GM21390 (cell line): ENCODE measurements at regions not wholly inside any gene's neighbourhood (a gene's known extent, or its start where the extent isn't known, plus 50 kb on each side); places are given as distances from the start of the nearest gene placed in this dataset.

Source experiments
- ATAC-seq: cut with Tn5 transposase; IDR thresholded peaks from one replicate; pipeline ENCODE4 v1.9.1; 2021; ENCODE audit not compliant: unreplicated experiment

DNA sequence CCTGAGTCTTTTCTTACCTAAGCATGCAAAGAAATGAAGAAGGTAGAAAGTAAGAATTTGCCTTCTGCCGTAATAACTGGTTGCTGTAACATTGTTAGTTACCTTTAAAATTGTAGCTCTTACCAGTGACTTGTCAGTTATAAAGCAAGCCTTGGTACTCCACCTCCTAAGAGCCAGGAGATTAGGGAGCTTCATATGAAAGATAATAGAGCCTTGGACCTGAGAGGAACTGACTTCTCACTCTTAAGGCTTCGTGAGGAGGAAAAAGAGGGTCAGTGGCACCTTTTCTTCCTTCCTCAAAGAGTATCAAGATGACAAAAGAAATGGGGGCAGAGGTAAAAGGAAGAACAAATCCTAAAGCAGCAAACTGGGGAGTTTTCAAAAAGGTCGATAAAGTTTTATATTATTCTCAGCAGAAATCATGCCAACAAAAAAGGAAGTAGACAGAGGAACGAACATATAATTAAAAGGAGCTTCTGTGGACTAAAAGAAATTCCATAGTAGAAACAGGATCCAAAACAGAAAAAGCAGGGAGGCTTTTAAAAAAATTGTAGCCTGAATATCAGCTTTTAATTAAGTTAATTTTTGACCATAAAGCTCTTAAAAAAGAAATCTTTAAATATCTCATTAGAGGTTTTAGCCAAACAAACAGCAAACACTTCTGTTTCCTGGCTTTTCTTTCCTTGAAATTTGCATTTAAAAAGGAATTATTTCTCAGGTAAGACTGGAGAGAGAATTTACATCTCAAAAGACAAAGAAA lies 847.1 kb upstream of the ALCAM start:
- no peak for ATAC-seq

DNA sequence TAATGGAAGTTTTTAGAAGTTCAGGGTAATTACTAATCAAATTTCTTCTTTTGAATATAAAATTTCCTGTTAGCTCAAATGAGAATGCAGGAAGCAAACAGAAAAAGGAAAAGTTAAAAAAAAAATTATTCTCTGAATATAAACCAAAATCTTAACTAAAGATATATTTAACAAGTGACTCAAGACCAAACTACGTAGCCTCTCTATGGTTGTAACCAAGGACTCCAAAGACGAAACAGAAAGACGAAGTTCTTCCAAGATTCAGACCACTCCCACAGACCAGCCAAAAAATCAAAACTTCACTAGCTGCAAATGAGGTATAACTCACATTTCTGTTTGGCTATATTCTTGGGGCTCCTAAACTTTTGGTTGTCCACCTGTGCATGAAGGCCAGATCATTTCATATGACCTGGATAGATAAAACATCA lies 846.5 kb upstream of the ALCAM start:
- ATAC-seq = peak; percentile 43

DNA sequence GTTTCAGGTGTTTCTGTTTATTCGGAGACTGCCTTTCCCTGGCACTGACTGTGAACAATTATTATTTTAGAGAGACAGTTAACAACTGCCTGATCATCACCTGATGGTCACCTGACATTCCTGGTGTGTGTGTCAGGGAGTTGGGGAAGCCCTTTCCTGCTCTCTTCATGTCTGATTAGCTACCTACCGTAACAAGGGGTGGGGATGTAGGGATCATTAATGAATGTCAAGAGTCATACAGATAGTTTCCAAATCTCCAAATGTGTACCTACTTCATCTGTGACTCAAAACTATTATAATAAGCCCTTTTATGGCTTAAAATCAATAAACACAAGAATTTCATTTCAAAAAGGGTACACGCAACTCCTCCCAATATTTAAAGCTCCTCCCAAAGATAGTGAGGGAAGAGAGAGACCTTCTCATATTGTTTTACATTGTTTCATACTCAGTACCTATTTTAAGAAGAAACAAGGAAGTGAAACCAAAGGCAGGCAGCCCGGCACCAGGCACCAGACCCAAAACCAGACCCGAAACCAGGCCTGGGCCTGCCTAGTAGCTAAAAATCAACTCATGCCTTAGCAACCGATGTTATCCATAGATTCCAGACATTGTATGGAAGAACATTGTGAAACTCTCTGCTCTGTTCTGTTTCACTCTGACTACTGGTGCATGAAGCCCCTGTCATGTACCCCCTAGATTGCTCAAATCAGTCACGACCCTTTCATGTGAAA lies 844.9 kb upstream of the ALCAM start:
- ATAC-seq = peak; percentile 45

DNA sequence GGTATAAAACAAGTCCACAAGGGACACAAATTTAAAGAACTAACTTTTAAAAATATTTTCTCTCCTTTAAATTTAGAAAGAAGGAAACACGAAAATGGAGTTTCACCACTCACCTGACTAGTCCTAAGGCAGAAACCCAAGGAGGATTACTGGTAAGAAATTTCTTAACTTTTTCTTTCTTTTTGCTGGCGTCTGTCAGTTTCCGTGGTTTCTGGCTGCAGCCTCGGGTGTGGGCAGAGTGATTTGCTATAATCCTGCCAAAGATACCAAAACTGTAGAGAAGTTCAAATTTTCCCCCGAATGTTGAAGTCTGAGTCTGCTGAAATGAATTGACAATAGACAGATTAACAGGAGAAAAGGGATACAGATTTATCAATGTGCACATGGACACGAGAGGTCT lies 843.6 kb upstream of the ALCAM start:
- peak; percentile 25 for ATAC-seq

DNA sequence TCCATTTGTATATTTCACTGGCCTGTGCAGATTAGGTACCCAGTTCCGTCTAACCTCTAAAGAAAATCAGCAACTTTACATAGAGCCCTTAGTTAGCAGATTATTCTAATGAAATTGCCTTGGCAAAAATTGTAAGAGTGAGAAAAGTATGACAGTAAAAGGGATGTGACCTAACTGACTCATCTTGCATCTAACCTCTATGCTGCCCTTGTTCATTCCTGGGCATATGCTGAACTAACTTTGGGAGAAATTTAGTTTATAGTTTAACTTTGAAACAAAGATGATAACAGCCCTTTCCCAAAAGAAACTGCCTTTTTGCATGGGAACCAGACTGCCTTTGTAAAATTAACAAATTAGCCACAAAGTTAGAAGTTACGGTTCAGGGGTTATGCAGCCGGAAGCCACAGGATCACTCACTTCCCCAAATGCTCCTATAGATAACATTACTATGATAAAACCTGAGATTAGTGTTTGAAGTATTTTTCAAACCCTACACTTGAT lies 839.8 kb upstream of the ALCAM start:
- peak; percentile 77 for ATAC-seq

DNA sequence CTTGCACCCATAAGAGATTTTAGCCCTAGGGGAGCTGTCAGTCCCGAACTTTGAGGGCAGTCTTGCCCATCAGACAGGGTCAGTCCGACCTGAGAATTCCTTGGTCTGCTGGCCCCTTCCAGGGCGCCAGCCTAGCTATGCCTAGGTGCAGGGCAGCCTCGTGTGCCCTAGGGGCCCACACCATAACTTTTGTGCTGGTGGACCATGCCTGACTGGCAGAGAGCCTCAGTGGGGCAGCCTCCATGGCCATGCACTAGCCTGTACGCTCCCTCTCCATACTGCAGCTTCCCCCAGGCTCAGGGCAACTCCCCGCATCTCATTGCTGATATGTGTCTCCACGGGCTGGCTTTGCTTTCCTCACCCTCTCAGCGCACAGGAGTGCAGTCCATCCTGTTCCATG lies 835.8 kb upstream of the ALCAM start:
- no peak for ATAC-seq

DNA sequence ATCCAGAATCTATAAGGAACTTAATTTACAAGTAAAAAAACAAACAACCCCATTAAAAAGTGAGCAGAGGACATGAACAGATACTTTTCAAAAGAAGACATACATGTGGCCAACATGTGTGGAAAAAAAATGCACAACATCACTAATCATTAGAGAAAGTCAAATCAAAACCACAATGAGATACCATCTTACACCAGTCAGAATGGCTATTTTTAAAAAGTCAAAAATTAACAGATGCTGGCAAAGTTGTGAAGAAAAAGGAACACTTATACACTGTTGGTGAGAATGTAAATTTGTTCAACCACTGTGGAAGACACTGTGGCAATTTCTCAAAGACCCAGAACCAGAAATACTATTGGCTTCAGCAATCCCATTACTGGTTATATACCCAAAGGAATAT lies 830.0 kb upstream of the ALCAM start:
- ATAC-seq = no peak

DNA sequence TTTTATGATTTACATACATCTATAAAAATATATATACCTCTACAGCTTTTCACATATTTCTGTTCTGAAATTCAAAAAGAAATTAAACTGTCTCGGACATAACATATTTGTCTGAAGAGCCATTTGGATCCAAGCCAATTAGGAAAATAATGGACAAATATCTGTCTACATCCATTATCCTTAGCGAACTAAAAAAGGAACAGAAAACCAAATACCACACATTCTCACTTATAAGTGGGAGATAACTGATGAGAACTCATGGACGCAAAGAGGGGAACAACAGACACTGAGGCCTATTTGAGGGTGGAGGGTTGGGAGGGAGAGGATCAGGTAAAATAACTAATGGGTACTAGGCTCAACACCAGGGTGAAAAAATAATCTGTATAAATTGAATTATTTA lies 829.4 kb upstream of the ALCAM start:
- ATAC-seq = no peak

DNA sequence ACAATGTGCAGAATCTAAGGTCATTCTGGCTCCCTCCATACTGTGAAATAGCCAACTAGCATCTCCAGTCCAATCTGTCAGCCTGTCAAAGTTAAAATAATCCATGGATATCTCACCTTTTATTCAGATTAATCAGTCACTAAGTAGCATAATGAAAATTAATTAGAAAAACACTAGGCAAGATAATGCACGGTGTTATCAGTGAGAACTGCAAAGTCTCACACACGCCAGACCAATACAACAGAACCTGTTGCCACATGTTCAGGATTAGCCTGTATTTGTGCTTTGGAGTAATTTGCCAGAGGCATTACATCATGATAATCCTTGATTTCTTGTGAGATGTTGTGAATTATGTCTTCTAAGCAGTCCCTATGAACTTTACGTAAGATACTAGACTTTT lies 820.4 kb upstream of the ALCAM start:
- no peak for ATAC-seq

DNA sequence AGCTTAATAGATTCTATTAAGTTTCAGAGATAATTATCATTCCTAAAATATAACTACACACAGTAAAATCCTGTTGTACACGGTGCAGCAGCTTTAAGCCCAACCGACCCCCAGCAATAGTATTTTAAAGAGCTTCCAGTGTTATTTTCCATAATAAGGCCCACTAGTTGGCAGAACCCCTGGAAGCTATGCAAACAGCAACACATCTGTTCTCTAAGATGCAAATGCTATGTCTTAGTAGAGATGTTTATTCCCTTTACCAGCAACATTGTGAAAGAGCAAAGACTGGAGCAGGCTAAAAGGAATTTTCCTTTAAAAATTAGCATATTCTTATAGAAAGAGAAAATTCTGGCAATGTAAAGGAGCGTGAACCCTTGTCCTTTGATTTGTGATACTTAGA lies 819.7 kb upstream of the ALCAM start:
- no peak for ATAC-seq

DNA sequence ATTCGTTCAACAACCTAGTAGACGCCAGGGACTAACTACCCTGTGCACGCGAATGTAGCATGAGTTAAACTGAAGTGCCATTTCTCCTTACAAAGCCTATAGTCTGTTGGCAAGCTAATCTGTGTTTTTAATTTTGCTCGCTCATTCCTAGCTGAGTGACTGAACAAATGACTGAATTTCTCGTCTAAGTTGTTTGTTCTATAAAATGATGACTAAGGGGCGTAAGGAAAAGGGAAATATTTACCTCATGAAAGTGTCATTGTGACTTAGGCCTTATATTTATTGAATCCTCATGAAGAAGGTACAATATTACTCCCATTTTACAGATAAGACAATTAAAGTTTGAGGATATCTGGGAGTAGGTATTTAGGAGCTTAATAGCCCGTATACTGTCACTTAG lies 818.3 kb upstream of the ALCAM start:
- ATAC-seq = no peak

DNA sequence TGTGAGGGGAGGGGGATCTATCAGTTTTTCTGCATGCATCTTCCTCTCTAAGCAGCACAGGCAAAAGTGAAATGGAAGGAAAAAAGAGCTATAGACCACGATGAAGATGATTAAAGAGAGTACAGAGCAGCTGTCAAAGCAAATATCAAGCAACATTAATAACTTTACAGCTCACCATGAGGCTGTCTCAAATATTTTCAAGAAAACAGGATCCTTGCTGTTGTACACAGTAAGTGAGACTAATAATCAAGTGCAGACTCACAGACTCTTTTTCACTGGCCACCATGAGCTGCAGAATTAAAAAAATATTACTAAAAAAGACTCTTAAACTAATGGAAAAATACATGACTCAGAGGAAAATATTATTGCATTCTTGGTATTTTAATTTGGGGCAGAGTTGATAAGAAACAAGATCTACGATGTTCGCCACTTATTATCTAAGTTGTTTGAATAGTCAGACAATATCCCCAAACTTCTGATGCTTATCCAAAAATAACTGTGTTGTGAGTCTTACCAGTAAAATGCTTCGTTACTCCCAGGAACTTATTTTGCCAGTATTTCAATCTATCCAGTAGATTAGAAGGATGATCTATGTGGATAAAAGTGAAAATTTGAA lies 817.5 kb upstream of the ALCAM start:
- no peak for ATAC-seq

DNA sequence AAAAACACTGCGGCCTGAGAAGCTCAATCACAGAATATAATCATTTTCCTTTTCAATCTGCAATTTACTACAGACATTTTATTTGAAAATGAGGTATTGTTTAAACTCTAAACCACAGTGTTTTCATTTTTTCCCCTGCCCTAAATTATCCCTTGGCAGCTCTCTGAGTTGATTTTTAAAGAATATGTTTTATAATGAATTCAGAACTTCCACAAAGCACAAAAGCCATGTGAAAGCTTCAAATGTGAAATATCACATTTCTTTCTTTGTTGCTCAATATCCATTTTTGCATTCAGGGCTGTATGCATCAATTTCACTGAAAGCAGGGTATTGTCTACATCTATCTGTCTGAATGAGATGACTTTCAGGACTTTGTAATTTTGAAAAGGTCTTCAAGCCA lies 813.6 kb upstream of the ALCAM start:
- ATAC-seq = no peak

DNA sequence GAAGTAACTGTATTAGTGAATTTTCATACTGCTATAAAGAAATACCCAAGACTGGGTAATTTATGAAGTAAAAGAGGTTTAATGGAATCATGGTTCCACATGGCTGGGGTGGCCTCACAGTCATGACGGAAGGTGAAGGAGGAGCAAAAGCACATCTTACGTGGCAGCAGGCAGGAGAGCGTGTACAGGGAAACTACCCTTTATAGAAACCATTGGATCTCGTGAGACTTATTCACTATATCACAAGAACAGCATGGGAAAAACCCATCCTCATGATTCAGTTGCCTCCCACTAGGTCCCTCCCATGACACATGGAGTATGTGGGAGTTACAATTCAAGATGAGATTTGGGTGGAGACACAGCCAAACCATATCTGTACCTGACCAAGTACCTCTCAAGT lies 812.3 kb upstream of the ALCAM start:
- no peak for ATAC-seq

DNA sequence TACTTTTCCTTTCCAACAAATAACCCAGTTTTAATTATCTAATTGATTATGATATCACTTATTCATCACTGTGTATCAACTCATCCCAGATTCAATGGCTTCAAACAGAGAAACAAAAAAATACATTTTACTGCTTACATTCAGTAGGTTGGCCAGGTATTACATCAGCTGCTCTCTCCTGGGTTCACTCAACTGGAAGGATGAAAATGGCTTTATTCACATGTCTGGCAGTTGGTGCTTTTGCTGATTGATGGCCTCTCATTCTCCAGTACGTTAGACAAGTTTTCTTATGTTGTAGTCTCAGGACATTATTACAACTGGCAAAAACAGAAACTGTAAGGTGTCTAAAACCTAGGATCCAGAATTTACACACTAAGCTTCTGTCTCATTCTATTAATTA lies 811.0 kb upstream of the ALCAM start:
- no peak for ATAC-seq

DNA sequence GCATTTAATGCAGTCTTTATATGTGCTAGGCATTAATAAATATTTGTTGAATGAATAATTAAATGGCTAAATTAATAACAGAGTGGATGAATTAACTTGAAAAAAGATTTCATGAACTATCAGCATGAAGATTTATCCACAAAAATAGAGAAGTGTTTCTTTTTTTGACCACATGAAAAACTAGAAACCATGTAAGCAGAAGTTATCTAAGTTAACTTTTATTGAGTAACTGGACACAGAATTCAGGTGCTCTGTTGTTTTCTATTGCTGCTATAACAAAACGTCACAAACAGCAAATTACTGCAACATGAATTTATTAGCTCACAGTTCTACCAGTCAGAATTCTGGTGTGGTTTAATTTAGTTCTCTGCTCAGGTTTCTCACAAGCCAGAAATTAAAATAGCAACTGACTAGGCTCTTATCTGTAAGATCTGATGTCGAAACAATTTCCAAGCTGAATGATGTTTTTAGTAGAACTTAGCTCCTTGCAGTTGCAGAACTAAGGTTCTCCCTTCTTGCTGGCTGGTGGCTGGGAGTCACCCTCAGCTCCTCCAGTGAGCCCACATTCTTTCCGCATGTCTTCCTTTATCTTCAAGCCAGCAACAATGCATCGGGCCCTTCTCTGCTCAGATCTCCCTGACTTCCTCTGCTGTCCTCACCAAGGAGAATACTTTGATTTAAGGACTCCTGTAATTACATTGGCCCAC lies 810.2 kb upstream of the ALCAM start:
- ATAC-seq = no peak

DNA sequence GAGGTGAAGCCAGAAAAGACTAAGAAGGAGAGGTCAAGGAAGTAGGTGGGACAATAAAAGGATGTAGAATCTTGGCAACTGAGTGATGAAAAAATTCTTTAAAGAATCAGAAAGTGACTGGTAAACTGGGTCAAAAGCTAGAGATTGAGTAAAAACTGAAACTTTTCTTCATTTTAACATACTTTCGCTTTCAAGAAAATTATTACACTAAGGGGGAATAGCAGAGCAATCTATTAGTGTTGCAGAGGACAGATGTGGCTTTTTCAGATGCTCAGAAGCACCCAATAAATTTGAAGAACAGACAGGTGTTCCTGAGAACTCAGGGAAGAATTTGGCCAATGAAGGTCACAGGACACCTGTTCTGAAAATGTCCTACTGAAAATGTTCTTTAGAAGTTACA lies 805.4 kb upstream of the ALCAM start:
- peak; percentile 54 for ATAC-seq

DNA sequence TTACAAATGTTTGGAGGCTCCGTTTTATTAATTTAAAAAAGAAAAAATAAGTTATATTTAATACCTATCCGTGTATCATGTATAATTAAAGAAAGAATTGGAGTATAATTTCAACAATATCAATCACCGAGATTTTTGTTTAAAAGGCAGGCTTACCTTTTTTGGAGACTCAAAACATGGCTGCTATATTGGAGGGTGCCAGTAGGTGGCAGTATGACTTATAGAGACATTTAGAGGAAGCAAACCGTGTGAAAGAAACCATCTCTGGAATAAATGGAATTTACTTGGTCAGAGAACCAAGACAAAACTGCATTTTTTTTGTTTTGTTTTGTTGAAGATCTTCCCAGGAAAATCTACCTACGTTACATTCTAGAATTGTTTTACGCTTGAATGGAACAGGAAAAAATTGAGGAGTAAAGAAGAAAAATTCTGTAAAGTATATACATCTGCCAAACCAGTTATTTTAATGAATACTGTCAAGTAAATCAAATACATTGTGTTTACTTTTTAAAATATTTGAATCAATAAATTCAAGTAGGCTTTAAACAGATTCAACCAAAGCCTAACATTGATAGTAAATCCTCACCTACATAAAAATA lies 802.6 kb upstream of the ALCAM start:
- no peak for ATAC-seq

DNA sequence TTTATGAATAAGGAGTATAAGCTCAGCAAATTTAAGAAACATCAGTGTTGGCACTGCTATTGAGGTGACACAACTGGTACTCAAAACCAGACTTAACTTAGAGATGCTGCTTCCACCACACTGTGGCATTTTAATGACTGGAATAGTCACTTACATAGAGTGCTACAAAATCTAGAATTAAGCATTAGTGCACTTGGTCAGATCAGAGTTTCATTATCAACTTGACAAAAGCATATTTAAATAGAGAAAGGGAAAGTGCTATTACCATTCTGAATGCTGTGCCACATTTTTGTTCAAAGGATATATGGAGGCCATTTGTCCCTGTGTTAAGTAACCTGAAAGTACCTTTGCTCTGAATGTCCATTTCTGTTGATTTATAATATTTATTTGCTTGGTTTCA lies 800.7 kb upstream of the ALCAM start:
- no peak for ATAC-seq

DNA sequence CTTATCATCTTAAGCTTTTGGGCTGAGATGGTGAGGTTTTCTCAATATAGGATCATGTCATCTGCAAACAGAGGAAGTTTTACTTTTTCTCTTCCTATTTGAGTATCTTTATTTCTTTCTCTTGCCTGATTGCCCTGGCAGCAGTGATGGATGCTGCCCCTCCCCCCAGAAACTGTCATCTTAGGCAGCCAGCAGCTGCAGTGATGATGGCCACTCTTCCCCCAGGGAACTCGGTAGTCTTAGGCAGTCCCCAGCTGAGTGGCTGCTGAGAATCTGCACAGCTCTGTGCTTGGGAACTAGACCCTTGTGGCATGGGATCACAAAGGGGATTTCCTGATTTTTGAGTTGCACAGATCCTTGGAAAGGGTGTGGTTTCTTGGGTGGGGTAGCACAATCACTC lies 791.1 kb upstream of the ALCAM start:
- ATAC-seq = no peak

DNA sequence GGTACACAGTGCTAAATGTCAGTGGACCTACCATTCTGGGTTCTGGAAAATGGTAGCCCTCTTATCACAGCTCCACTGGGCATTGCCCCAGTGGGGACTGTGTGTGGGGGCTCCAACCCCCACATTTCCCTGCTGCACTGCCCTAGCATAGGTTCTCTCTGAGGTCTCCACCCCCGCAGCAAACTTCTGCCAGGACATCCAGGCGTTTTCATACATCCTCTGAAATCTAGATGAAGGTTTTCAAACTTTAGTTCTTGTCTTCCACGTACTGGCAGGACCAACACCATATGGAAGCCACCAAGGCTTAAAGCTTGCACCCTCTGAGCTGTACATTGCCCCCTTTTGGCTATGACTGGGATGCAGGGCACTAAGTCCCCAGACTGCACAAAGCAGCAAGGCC lies 788.2 kb upstream of the ALCAM start:
- no peak for ATAC-seq
